ENCODE measurements at regions not wholly inside any gene's neighbourhood (a gene's known extent, or its start where the extent isn't known, plus 50 kb on each side); places are given as distances from the start of the nearest gene placed in this dataset.

GRCh38 chr11:13881226-13881905 lies 81.2 kb upstream of the SPON1 start:
- H3K27me3 Mint-ChIP-seq: peaks cover 2% of the 10 kb centered on the region
- peaks cover 9% of the 10 kb centered on the region for H3K4me1 Mint-ChIP-seq
- no peak overlapping the region for H3K27ac Mint-ChIP-seq
- no peak for DNase-seq (ENCODE audit: low spot score in 2 of 2)
- H3K4me3 Mint-ChIP-seq: no peak overlapping the region
- no peaks in the 10 kb centered on the region for H3K36me3 Mint-ChIP-seq
- H3K9me3 Mint-ChIP-seq: peaks cover 1% of the 10 kb centered on the region
- ATAC-seq (ENCODE audit: low read depth): no peak

- DNase-seq (ENCODE audit: low spot score in 2 of 2): no peak
- peak; percentile 62 for ATAC-seq (ENCODE audit: low read depth)
- peaks cover 8% of the 10 kb centered on the region for H3K4me1 Mint-ChIP-seq
- peaks cover 3% of the 10 kb centered on the region for H3K9me3 Mint-ChIP-seq
- H3K27ac Mint-ChIP-seq: no peak overlapping the region
- H3K36me3 Mint-ChIP-seq: no peaks in the 10 kb centered on the region
- H3K4me3 Mint-ChIP-seq: no peak overlapping the region
- H3K27me3 Mint-ChIP-seq: peaks cover 2% of the 10 kb centered on the region
These were observed 79.5 kb upstream of the SPON1 start for GRCh38 chr11:13883042-13883441.

DNA sequence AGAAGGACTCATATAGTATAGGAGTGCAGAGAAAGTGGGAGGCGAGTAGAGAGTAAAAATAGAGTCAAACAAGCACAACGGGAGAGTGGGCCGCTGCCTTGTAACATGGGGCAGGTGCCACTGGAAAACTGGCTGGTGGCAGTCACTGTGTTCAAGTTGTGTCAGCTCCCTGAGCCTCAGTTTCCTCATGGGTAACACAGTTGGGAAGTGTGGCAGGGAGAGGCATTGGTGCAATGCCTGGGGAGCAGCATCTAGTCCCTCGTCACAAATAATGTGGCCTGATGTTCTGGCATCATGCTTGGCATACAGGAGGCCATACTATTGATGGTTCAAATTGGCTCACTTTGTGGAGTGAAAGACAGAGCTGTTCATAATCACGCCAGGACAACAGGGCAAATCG lies 78.9 kb upstream of the SPON1 start:
- no peak for DNase-seq (ENCODE audit: low spot score in 2 of 2)
- no peak for ATAC-seq (ENCODE audit: low read depth)
- peaks cover 2% of the 10 kb centered on the region for H3K27me3 Mint-ChIP-seq
- peaks cover 2% of the 10 kb centered on the region for H3K9me3 Mint-ChIP-seq
- H3K4me1 Mint-ChIP-seq: peaks cover 8% of the 10 kb centered on the region
- H3K4me3 Mint-ChIP-seq: no peak overlapping the region
- H3K36me3 Mint-ChIP-seq: no peaks in the 10 kb centered on the region
- no peak overlapping the region for H3K27ac Mint-ChIP-seq

GRCh38 chr11:13884158-13884799 lies 78.2 kb upstream of the SPON1 start:
- Mint-ChIP-seq H3K4me1 (peaks cover 8% of the 10 kb centered on the region), H3K4me3 (no peak overlapping the region), H3K27me3 (peaks cover 2% of the 10 kb centered on the region), H3K27ac (no peak overlapping the region), H3K36me3 (no peaks in the 10 kb centered on the region), H3K9me3 (peaks cover 2% of the 10 kb centered on the region)
- DNase-seq (ENCODE audit: low spot score in 2 of 2) (no peak), ATAC-seq (ENCODE audit: low read depth) (no peak)

GRCh38 chr11:13885083-13885482 lies 77.4 kb upstream of the SPON1 start:
- DNase-seq (ENCODE audit: low spot score in 2 of 2) (no peak), ATAC-seq (ENCODE audit: low read depth) (no peak)
- Mint-ChIP-seq H3K36me3 (no peaks in the 10 kb centered on the region), H3K27me3 (peaks cover 2% of the 10 kb centered on the region), H3K4me3 (no peak overlapping the region), H3K27ac (no peak overlapping the region), H3K4me1 (peaks cover 8% of the 10 kb centered on the region), H3K9me3 (peaks cover 2% of the 10 kb centered on the region)

DNA sequence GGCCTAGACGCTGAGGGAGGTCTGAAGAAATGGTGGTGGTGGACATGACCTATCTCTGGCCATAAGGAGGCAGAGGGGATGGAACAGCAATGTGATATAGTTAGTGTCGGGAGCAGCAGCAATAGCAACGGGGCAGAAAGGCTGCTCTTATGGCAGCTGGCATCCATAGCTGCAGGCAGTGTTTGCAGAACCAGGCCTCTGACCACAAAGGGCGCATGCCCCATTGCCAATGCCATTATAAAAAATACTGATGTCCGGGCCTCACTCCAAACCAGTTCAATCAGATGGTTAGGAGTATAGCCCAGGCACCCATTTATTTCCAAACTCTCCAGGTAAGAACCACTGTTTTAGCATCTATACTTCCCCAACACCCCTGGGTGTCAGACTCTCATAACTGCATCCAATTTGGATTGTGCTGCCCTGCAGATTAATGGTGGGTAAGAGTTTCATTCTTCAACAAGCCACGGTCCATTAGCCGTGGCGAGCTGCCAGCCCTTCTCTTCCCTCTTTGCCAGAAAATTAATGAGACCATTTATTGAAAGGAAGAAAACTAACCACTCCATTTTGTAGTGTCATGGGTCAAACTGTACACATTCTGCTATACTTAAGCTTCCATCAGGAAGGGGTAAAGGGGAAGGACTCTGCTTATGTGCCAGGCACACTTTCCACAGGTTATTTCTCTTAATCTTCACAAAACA lies 72.8 kb upstream of the SPON1 start:
- Mint-ChIP-seq H3K9me3 (peaks cover 2% of the 10 kb centered on the region), H3K4me3 (no peak overlapping the region), H3K27ac (no peak overlapping the region), H3K27me3 (peaks cover 4% of the 10 kb centered on the region), H3K36me3 (no peaks in the 10 kb centered on the region), H3K4me1 (no peaks in the 10 kb centered on the region)
- ATAC-seq (ENCODE audit: low read depth) (no peak), DNase-seq (ENCODE audit: low spot score in 2 of 2) (no peak)

GRCh38 chr11:13891911-13892310 lies 70.6 kb upstream of the SPON1 start:
- Mint-ChIP-seq H3K36me3 (no peaks in the 10 kb centered on the region), H3K27me3 (peaks cover 9% of the 10 kb centered on the region), H3K27ac (no peak overlapping the region), H3K9me3 (peaks cover under 1% of the 10 kb centered on the region), H3K4me1 (no peaks in the 10 kb centered on the region), H3K4me3 (no peak overlapping the region)
- ATAC-seq (ENCODE audit: low read depth): no peak
- DNase-seq (ENCODE audit: low spot score in 2 of 2): no peak

- H3K27me3 Mint-ChIP-seq: peaks cover 24% of the 10 kb centered on the region
- H3K4me3 Mint-ChIP-seq: no peak overlapping the region
- no peak overlapping the region for H3K27ac Mint-ChIP-seq
- ATAC-seq (ENCODE audit: low read depth): no peak
- H3K4me1 Mint-ChIP-seq: peaks cover 6% of the 10 kb centered on the region
- H3K9me3 Mint-ChIP-seq: no peaks in the 10 kb centered on the region
- peaks cover 2% of the 10 kb centered on the region for H3K36me3 Mint-ChIP-seq
- no peak for DNase-seq (ENCODE audit: low spot score in 2 of 2)
These were observed 66.1 kb upstream of the SPON1 start for GRCh38 chr11:13896175-13896980.

- ATAC-seq (ENCODE audit: low read depth): no peak
- Mint-ChIP-seq H3K27me3 (peaks cover 24% of the 10 kb centered on the region), H3K36me3 (peaks cover 2% of the 10 kb centered on the region), H3K4me3 (no peak overlapping the region), H3K27ac (no peak overlapping the region), H3K4me1 (peaks cover 6% of the 10 kb centered on the region), H3K9me3 (no peaks in the 10 kb centered on the region)
- DNase-seq (ENCODE audit: low spot score in 2 of 2): no peak
These were observed 65.6 kb upstream of the SPON1 start for GRCh38 chr11:13896981-13897353.

GRCh38 chr11:13897646-13898276 lies 64.8 kb upstream of the SPON1 start:
- H3K4me1 Mint-ChIP-seq: peaks cover 6% of the 10 kb centered on the region
- no peaks in the 10 kb centered on the region for H3K9me3 Mint-ChIP-seq
- ATAC-seq (ENCODE audit: low read depth): no peak
- H3K27ac Mint-ChIP-seq: no peak overlapping the region
- peaks cover 24% of the 10 kb centered on the region for H3K27me3 Mint-ChIP-seq
- H3K36me3 Mint-ChIP-seq: peaks cover 2% of the 10 kb centered on the region
- no peak for DNase-seq (ENCODE audit: low spot score in 2 of 2)
- H3K4me3 Mint-ChIP-seq: no peak overlapping the region

- peaks cover 6% of the 10 kb centered on the region for H3K4me1 Mint-ChIP-seq
These were observed 62.9 kb upstream of the SPON1 start for GRCh38 chr11:13899603-13900002.

GRCh38 chr11:13902523-13902922 lies 60.0 kb upstream of the SPON1 start:
- Mint-ChIP-seq H3K36me3 (peaks cover 2% of the 10 kb centered on the region), H3K9me3 (peaks cover 2% of the 10 kb centered on the region), H3K4me3 (no peak overlapping the region), H3K27ac (no peak overlapping the region), H3K4me1 (peaks cover 6% of the 10 kb centered on the region), H3K27me3 (peaks cover 19% of the 10 kb centered on the region)
- ATAC-seq (ENCODE audit: low read depth): no peak
- no peak for DNase-seq (ENCODE audit: low spot score in 2 of 2)

More at GRCh38 chr11:13899603-13900002, 62.9 kb upstream of the SPON1 start:
- Mint-ChIP-seq H3K27ac (no peak overlapping the region), H3K4me3 (no peak overlapping the region), H3K9me3 (no peaks in the 10 kb centered on the region), H3K36me3 (peaks cover 2% of the 10 kb centered on the region), H3K27me3 (peaks cover 24% of the 10 kb centered on the region)
- no peak for ATAC-seq (ENCODE audit: low read depth)
- no peak for DNase-seq (ENCODE audit: low spot score in 2 of 2)

GRCh38 chr11:13905137-13905781 lies 57.3 kb upstream of the SPON1 start:
- Mint-ChIP-seq H3K4me1 (no peaks in the 10 kb centered on the region), H3K27ac (no peak overlapping the region), H3K9me3 (peaks cover 6% of the 10 kb centered on the region), H3K4me3 (no peak overlapping the region), H3K27me3 (peaks cover 10% of the 10 kb centered on the region), H3K36me3 (peaks cover 2% of the 10 kb centered on the region)
- ATAC-seq (ENCODE audit: low read depth) (no peak), DNase-seq (ENCODE audit: low spot score in 2 of 2) (no peak)

All from memory B cell (primary cell).